ENCODE measurements at regions not wholly inside any gene's neighbourhood (a gene's known extent, or its start where the extent isn't known, plus 50 kb on each side); places are given as distances from the start of the nearest gene placed in this dataset.
"Not testable (repeated sequence)": the region's sequence is repeated elsewhere in the genome, so short reads cannot be mapped to it uniquely, and the experiment has no call there.

- no peak for DNase-seq
Observed at GRCh38 chr2:64745562-64745961, 91.8 kb upstream of the SERTAD2 start.

DNA sequence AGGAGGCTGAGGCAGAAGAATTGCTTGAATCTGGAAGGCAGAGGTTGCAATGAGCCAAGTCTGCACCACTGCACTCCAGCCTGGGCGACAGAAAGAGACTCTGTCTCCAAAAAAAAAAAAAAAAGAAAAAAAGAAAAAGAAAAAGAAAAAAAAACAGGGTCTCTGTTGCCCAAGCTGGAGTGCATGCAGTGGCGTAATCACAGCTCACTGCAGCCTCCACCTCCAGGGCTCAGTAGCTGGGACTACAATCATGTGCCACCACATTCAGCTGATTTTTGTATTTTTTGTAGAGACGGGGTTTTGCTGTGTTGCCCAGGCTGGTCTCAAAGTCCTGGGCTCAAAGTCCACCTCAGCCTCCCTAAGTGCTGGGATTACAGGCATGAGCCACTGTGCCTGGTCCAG, 94.0 kb upstream of the SERTAD2 start:
- DNase-seq, result not testable (repeated sequence)

GRCh38 chr2:64748147-64748546, 94.4 kb upstream of the SERTAD2 start:
- no peak for DNase-seq

DNA sequence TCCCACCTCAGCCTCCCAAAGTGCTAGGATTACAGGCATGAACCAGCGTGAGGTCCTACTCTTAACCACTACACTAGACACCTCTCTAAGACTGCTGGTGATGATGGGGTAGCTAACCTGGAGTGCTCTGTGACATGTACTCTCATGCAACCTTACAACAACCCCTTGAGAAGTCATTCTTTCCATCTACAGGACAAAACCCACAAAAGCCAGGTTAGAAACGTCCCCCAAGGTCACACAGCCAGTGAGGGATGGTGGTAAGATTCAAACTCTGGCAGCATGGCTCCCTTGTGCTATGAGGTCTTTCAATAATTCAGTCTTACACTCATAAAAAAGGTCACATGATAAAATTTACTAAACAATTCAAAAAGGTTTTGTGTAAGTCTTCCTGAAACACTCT, 94.8 kb upstream of the SERTAD2 start:
- DNase-seq, result no peak

GRCh38 chr2:64749446-64749845, 95.7 kb upstream of the SERTAD2 start:
- no peak for DNase-seq

- DNase-seq, result peak; percentile 40
Observed at GRCh38 chr2:64750001-64750816, 96.5 kb upstream of the SERTAD2 start.

GRCh38 chr2:64750817-64751285, 97.1 kb upstream of the SERTAD2 start:
- DNase-seq, result peak; percentile 98

DNA sequence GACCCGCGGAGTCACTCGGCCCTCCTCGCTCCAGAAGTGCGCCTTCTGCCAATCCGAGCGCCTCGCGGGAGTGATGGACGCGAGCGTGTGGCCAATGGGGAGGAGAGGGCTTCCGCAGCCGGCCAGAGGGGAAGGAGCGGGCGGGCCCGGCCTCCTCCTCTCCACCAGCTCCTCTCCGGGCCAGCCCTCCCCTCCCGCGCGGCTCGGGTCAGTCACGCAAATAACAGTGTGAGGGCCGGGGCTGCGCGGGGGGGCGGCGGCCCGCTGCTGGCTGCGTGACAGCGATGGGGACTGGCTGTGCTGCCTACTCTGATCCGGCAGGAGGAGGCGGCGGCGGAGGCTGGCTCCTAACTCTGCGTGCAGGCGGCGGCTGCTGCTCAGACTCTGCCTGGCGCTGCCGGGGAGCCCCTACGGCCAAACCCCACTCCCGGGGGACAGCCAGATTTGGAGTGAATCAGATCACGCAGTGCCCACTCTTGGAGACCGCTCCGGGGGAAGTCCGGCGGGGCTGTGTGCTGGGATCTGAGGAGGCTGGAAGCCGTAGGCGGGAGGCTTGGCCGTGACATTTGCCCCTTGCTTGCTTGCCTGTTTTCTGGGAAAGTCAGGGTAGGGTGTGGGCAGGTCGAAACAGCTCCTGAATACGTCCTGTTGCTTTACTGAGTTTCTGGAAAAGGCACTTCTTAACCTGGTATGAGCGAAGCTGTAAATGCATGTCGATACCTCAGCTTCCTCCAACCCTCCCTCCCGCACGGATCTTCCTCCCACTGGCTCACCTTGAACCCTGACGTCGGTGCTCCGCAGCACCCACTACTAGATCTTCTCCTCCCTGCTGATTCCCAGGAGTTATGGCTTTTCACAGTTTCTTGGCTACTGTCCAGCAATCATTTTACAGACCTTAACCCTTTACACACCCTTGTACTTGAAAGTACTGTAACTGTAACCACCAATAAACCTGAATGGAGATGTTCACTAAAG, 97.9 kb upstream of the SERTAD2 start:
- peak; percentile 31 for DNase-seq

DNA sequence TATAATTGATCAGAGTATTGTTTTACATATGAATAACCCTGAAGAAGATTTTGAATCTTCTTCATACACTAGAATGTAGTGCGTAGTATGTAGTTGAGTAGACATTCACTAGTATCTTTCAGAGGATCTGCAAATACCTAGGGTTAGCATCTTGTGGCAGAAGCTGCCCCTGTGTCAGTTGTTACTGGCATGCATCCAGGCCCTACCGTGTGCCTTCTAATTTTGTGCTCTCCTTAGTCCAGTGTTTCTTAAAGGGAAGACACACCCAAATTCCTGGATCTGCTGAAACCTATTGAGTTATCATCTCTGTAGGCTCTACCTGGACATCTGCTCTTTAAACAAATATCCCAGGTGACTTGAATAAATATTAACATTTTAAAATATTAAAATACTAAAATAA, 99.7 kb upstream of the SERTAD2 start:
- no peak for DNase-seq

- DNase-seq, result no peak
Observed at GRCh38 chr2:64754570-64754969, 100.9 kb upstream of the SERTAD2 start.

DNA sequence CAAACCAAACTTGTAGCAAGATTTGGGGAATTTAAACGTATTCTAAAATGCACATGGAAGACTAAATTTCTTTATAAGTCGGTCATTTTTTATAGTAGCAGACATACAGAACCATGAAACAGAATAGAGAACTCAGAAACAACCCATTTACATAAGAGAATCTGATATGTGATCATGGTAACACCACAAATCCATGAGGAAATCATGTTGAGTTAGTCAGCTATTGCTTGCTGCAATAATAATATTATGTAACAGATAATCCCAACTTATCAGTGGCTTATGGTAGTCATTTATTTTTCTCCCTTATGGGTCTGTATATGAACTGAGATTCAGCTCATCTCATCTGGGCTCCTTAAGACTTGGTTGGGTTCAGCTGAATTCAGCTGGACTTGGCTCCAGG, 103.4 kb upstream of the SERTAD2 start:
- no peak for DNase-seq

- no peak for DNase-seq
Observed at GRCh38 chr2:64760128-64760527, 106.4 kb upstream of the SERTAD2 start.

DNA sequence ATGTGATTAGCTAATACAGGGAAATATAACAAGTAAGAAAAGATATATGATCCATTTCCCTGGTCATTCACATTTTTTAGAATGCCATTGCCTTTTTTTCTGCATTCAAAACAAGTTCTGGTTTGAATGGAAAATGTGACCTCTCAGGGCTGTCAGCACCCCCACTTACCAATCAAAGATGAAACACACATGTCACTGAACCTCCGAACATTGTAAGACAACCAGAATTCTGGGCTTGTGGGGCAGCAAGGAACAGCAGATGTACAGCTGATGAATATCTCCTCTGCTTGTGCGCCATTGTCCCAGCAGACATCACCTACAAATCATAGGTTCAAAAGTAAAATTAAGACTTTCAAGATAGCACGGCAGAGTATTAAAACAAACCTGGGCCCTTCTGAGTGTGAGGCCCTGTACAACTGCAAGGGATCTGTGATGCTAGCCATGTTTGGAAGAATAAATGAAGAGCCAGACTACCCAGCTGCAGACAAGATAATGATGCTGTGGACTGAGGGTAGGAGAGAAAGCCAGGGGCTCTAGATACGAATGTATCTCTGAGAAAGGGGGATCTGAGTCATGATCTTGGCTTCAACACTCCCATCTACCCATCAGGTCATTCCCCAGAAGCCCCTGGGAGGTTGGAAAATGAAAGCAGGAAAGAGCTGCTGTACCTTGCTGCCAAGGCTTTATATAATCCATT, 108.7 kb upstream of the SERTAD2 start:
- no peak for DNase-seq

GRCh38 chr2:64763126-64763525, 109.4 kb upstream of the SERTAD2 start:
- no peak for DNase-seq

- no peak for DNase-seq
Observed at GRCh38 chr2:64765160-64765805, 111.6 kb upstream of the SERTAD2 start.

DNA sequence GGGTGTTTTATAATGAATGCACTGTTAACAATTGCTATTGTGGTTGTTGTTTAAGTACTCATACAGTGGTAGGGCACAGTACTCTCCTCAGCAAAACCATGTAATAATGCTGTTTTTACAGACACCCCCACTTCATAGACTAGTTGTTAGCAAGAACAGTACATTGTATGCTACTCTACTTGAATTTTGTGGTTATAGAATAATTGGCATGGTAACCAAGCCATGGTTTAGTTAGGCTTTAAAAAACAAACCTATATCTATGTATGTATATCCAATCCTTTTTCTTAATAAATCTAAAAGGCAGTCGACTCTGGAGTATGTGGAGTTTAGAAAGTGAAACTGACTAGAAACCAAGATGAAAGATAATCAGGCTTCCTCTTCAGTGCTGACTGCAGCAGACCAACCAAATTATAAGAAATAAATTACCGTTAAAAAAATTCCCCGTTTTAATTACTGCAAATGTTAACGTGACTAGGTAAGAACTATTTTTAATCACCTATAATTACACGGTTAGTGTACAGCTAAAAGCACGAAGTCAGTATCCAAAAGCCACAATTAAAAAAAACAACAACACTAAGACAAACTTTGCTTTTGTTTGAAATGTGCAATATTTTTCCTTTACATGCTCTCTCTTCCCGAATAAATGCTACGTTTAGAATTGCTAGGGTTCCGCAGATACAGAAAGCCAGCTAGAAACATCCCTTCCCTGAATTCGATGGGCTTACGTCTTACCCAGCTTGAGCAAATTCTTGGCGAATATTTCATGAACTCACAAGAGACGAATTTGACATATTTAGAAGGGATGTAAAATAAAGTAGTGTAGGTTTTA, 113.3 kb upstream of the SERTAD2 start:
- no peak for DNase-seq

DNA sequence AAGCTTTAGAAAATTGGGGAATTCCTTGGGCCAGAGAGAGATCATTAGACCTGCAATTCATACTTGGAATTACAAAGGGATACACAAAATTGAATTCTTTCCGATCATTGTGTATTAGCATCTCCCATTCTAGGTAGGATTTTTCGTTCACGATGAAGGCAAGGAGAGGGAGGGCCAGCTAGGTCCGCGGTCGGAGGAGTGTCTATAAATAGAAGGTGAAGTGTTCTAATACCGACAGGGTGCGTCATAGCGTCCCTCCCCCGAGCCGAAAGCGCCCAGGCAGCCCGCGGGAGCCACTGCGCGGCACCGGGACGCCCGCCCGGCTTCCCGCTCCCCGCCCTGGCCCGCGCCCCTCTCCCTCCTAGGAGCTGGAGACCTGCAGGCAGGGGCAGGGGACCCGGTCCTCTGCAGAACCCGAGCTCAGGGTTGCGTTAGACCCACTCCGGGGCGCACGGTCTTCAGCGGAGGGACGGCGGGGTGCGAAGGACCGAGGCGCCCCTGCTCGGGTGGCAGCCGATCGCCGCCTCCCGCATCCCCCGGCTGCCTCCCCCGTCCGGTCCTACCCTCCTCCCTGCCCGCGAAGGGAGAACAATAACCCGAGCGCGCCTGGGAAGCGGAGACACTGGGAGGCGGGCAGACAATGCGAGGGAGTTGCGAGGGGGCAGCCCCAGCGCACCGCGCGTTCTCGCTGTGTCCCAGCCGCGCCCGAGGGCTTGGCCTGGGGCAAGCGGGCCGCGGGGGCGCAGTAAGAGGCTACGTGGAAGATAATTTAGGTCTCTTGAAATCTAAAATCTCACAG, 114.2 kb upstream of the SERTAD2 start:
- peak; percentile 72 for DNase-seq

DNA sequence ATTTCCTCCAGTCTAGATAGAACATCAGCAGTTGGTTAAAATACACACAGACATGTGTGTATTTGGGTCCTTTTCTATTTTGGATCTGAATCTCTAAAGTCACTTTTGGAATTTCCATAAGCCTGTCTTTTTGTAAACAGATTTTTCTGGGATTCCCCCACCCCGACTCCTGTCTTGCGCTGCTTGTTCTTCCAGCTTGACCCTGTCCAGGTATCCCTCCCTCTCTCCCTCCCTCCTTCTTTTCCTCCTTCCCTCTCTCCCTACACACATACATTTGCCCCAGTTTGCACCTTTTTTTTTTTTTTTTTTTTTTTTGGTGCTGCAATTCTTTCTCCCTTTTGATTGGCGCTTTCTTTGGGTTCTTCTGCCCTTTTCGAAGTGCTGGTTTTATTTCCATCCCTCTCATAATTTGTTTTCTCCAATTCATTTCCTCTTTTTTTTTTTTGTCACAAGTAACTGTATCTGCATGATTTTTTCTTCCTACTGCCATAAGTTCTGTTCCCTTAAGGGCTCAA, 114.8 kb upstream of the SERTAD2 start:
- no peak for DNase-seq

GRCh38 chr2:64769392-64770044, 115.8 kb upstream of the SERTAD2 start:
- no peak for DNase-seq
